ENCODE measurements at regions not wholly inside any gene's neighbourhood (a gene's known extent, or its start where the extent isn't known, plus 50 kb on each side); places are given as distances from the start of the nearest gene placed in this dataset.
A peak's percentile ranks its signal among the peaks of the same experiment; 100 is the strongest.

DNA sequence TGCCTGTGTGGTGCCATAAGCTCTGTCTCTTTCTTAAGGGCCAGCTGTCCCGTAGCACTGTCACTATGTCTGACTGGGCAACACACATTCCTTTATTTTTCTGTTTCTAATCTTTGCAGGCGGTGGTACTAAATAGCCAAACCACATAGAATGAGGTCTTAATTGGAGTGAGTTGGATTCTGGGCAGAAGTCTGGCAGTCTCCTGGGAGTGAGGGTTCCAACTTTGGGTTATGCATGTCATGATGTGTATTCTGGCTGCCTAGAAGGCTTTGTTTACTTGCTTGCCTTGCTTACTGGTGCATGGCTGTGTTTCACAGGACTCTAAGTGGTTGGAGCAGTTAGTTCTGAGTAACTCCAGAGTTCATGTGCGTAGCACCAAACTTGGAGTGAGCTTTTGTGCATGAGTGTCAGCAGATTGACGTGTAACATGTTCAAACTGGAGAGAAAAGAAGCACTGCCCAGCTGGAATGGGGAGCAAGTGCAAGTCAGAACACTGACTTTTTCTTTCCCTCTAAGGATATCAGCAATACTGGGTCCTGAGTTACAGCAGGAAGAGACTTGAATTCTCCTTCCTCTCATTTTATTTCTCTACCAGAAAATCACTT, 185.8 kb downstream of the PCSK1 start:
- DNase-seq (ENCODE audit: low read depth), result peak; percentile 85

GRCh38 chr5:96245140-96246091, 187.6 kb downstream of the PCSK1 start:
- no peak for DNase-seq (ENCODE audit: low read depth)

- DNase-seq (ENCODE audit: low read depth), result no peak
These were observed 188.4 kb downstream of the PCSK1 start for GRCh38 chr5:96244696-96245095.

DNA sequence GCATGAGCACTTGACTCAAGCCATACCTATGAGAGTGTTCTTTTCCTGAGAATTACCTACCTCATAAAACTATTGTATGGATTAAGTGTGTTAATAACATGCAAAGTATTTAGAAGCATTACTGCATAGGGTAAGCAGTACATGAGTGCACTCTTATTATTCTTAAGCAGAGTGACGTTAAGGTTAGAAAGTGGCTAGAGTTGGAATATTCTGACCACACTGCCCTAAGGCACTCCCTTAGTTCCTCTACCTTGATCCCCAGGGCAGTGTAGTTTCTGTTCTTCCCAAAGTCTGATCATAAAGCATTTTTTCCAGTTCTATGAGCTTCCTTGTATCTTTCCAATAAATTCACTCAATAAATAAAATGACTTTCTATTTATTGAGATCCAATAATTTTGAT, 189.2 kb downstream of the PCSK1 start:
- DNase-seq (ENCODE audit: low read depth), result no peak

- peak; percentile 15 for DNase-seq (ENCODE audit: low read depth)
These were observed 189.8 kb downstream of the PCSK1 start for GRCh38 chr5:96243203-96243602.

DNA sequence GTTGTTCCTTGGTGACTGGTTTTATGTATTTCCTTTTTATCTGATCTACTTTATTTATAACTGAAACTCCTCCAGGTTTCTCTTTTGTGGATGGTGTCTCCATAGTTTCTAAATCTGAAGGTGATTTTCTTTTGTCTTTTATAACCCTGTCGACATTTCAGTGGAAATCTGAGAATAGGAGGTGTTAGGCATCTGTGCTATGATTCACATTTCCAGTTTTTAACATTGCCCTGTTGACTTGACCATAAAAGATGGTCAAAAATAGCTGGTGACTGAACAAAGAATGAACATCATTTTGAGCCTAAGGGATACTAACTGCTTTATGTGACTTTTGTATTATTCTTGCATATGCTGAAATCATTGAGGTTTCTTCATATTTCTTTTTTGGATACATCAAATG, 190.5 kb downstream of the PCSK1 start:
- peak; percentile 64 for DNase-seq (ENCODE audit: low read depth)

- DNase-seq (ENCODE audit: low read depth), result no peak
These were observed 196.2 kb downstream of the PCSK1 start for GRCh38 chr5:96236831-96237230.

- DNase-seq (ENCODE audit: low read depth), result no peak
These were observed 197.0 kb downstream of the PCSK1 start for GRCh38 chr5:96236051-96236450.

DNA sequence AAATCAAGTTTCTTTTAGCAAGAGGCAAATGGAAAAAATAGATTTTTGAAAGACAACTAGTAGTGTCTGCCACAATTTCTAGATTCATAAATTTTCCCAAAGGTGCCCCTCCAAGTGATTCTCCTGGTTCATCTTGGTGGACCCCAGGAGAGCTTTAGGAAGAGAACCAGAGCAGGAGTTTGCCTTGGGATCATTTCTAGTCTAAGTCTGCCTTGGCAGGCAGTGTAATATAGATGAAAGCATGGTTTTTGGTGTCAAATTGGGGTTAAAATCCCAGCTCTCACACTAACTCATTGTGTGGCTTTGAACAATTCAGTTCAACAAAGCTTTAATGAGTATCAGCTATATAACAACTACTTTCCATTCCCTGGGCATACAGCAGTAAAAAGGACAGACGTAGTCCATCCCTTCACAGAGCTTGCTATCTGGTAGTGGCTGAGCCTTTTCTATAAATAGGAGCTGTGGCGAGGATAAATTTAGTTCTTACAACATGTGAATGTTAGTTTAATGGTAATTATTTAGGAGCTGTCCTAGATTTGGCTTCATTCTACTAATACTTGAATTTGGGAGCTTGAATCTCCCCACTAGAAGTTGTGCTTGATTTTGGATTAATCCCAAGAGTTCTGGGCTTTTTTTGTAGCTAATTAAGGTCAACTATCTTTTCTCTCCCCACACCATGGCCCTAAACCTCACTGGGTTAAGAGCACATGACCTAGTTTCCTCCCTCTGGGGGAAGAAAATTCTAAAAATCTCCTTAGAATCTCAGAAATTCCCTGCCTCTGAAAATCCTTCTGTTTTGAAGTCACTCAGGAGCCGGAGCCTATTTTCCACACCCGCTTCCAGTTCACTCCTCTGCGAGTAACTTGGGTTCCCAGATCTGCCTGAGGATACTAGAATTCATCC, 197.8 kb downstream of the PCSK1 start:
- peak; percentile 77 for DNase-seq (ENCODE audit: low read depth)

DNA sequence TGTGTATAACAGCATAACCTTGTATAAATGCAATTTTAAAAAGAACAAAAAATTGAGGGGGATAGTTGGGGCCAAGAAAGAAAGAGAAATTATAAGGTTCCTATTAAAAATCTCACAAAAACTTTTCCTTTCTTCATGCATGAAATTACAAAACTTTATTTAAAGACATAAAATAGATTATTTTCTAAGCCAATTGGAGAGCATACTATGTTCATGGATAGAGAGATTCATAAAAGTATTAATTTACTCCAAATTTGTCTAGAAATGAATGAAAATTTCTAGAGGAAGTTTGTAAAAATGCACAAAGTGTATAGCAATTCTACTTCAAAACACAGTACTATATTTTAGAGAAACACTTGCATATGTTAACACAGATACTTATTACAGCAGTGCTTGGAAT, 200.4 kb downstream of the PCSK1 start:
- no peak for DNase-seq (ENCODE audit: low read depth)

GRCh38 chr5:96229188-96229587, 203.9 kb downstream of the PCSK1 start:
- no peak for DNase-seq (ENCODE audit: low read depth)

DNA sequence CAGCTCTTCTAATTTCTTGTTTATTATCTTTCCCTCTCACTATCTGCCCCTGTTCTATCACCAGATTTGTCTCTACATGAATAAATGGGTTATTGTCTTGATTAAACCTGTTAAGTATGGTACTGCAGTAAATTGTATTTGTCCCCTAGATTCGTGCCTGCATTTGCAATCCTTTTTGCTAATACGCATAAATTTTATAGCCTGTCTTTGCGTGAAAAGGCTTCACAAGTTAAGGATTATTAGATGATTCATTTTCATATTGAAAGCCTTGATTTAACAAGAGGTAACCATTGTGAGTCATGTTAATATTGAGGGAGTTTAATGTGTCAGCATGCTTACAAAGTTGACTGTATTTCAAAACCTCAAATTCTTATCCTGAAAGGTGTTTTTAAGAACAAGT, 204.6 kb downstream of the PCSK1 start:
- no peak for DNase-seq (ENCODE audit: low read depth)

DNA sequence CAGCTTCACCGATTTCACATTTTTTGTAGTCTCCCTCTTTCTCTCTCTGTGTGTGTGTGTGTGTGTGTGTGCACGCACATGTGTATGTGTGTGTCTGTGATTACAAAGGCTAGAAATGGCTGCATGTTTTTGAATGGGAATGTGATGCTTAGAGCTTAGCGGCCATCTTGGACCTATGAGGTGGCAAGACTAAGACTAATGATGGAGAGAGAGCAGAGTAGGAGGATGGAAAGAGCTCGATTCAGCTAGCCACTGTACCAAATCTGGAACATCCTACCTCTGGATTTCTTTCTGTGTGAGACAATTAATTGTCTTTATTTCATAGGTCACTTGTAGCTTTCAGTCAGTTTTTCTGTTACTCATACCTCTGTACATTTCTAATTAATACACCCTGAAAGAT, 205.1 kb downstream of the PCSK1 start:
- no peak for DNase-seq (ENCODE audit: low read depth)

DNA sequence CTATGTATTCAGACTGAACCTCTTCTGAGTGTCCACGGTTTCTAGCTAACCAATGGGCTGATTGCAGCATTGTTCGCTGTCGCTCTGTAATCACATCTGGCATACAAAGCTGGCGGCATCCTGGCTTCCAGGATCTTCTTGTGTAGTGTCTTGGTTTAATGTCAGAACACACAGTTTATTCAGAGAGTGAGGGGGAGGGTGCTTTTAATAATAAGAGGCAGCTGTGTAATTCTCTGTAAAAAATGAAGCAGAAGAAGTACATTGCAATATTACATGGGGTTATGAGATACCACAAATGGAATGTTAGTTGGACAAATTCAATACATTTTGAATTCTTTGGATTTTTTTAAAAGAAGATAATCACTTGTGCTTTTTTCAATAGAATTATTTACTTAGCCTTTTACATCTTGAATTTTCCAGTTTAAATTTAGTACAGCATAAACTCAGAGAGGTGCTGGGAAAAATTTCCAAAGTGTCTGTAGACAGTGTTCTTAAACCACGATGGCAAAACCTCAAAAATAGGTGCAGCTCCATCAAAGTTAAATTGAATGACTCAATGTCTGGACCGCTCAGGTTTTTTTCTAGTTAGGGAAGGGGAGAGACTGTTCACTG, 206.0 kb downstream of the PCSK1 start:
- DNase-seq (ENCODE audit: low read depth), result peak; percentile 77

- DNase-seq (ENCODE audit: low read depth), result no peak
These were observed 210.9 kb downstream of the PCSK1 start for GRCh38 chr5:96222129-96222528.

- peak; percentile 44 for DNase-seq (ENCODE audit: low read depth)
These were observed 212.2 kb downstream of the PCSK1 start for GRCh38 chr5:96220610-96221390.

- peak; percentile 51 for DNase-seq (ENCODE audit: low read depth)
These were observed 213.3 kb downstream of the PCSK1 start for GRCh38 chr5:96219580-96220281.

- no peak for DNase-seq (ENCODE audit: low read depth)
These were observed 214.4 kb downstream of the PCSK1 start for GRCh38 chr5:96218653-96219052.

- peak; percentile 19 for DNase-seq (ENCODE audit: low read depth)
These were observed 218.4 kb downstream of the PCSK1 start for GRCh38 chr5:96214442-96215197.

Measured in myocyte (in vitro differentiated cells).